ENCODE measurements at regions not wholly inside any gene's neighbourhood (a gene's known extent, or its start where the extent isn't known, plus 50 kb on each side); places are given as distances from the start of the nearest gene placed in this dataset.

- Histone ChIP-seq H3K4me3 (ENCODE audit: low read length) (no peak overlapping the region), H3K36me3 (ENCODE audit: control insufficient read depth, insufficient read depth, low read length) (no peaks in the 10 kb centered on the region), H3K27me3 (ENCODE audit: control insufficient read depth, insufficient read depth, low read length, poor library complexity, severe bottlenecking) (no peaks in the 10 kb centered on the region), H3K9me3 (ENCODE audit: control insufficient read depth, low read length) (no peaks in the 10 kb centered on the region), H3K9ac (ENCODE audit: extremely low read depth, low read length, poor library complexity, severe bottlenecking) (no peak overlapping the region), H3K27ac (ENCODE audit: low read depth, low read length) (no peak overlapping the region), H3K4me1 (ENCODE audit: control insufficient read depth, insufficient read depth, low read length) (no peaks in the 10 kb centered on the region)
- Mint-ChIP-seq H3K27me3 (ENCODE audit: insufficient read depth) (no peaks in the 10 kb centered on the region), H3K27ac (no peak overlapping the region), H3K36me3 (ENCODE audit: low read depth) (no peaks in the 10 kb centered on the region), H3K9me3 (no peaks in the 10 kb centered on the region), H3K4me1 (no peaks in the 10 kb centered on the region), H3K4me3 (no peak overlapping the region)
- no peak for DNase-seq
- WGBS, 2 experiments (ENCODE audit: insufficient coverage in 1 of 2, insufficient read length in 1 of 2) = 92 to 100% methylated on average over 2 to 3 of the region's 3 CpGs
- no peak for TF ChIP-seq CTCF (conservative IDR thresholded peaks at IDR 0.05)
Observed at GRCh38 chr13:105670179-105670990, 865.1 kb downstream of the EFNB2 start.

DNA sequence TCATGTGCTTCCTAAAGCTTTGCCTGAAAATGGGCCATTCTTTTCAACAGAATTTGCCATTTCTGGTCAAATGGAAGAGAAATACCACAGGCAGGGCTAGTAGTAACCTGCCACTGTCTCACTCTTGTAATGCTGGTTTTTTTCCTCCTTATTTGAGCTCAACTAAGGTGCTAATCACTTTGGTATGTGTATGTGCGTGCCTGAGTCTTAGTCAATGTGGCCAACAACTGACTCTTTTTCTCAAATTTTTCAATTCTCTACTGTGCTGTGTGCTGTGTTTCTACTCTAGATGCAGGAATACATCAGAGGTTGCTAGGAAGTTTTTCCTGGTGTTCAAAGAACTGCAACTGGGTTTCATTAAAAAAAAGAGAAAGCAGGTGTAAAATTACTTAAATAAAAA lies 870.2 kb downstream of the EFNB2 start:
- Mint-ChIP-seq H3K4me3 (no peak overlapping the region), H3K9me3 (no peaks in the 10 kb centered on the region), H3K36me3 (ENCODE audit: low read depth) (no peaks in the 10 kb centered on the region), H3K27ac (no peak overlapping the region), H3K4me1 (no peaks in the 10 kb centered on the region), H3K27me3 (ENCODE audit: insufficient read depth) (no peaks in the 10 kb centered on the region)
- no peak for TF ChIP-seq CTCF (conservative IDR thresholded peaks at IDR 0.05)
- no peak for DNase-seq
- Histone ChIP-seq H3K9ac (ENCODE audit: extremely low read depth, low read length, poor library complexity, severe bottlenecking) (no peak overlapping the region), H3K27ac (ENCODE audit: low read depth, low read length) (no peak overlapping the region), H3K36me3 (ENCODE audit: control insufficient read depth, insufficient read depth, low read length) (no peaks in the 10 kb centered on the region), H3K27me3 (ENCODE audit: control insufficient read depth, insufficient read depth, low read length, poor library complexity, severe bottlenecking) (no peaks in the 10 kb centered on the region), H3K4me3 (ENCODE audit: low read length) (no peak overlapping the region), H3K9me3 (ENCODE audit: control insufficient read depth, low read length) (no peaks in the 10 kb centered on the region), H3K4me1 (ENCODE audit: control insufficient read depth, insufficient read depth, low read length) (no peaks in the 10 kb centered on the region)
- 86% methylated on average over 1 of the region's 1 CpG; no CpG with 5 or more reads in 1 of the 2 experiments for WGBS, 2 experiments (ENCODE audit: insufficient coverage in 1 of 2, insufficient read length in 1 of 2)

DNA sequence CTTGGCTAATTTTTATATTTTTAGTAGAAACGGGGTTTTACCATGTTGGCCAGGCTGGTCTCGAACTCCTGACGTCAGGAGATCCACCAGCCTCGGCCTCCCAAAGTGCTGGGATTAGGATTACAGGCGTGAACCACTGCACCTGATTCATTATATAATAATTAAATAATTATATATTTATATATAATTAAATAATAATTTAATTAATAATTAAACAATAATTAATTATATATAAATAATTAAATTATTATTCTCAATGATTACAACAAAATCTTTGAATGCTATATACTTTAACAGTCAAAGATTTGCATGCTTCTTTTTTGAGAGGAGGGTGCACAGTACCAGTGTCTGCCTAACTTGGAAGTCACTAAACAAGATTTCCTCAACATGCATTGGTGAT lies 872.3 kb downstream of the EFNB2 start:
- Histone ChIP-seq H3K9ac (ENCODE audit: extremely low read depth, low read length, poor library complexity, severe bottlenecking) (no peak overlapping the region), H3K9me3 (ENCODE audit: control insufficient read depth, low read length) (no peaks in the 10 kb centered on the region), H3K4me3 (ENCODE audit: low read length) (no peak overlapping the region), H3K27ac (ENCODE audit: low read depth, low read length) (no peak overlapping the region), H3K36me3 (ENCODE audit: control insufficient read depth, insufficient read depth, low read length) (no peaks in the 10 kb centered on the region), H3K27me3 (ENCODE audit: control insufficient read depth, insufficient read depth, low read length, poor library complexity, severe bottlenecking) (no peaks in the 10 kb centered on the region), H3K4me1 (ENCODE audit: control insufficient read depth, insufficient read depth, low read length) (no peaks in the 10 kb centered on the region)
- no peak for TF ChIP-seq CTCF (conservative IDR thresholded peaks at IDR 0.05)
- Mint-ChIP-seq H3K9me3 (no peaks in the 10 kb centered on the region), H3K4me3 (no peak overlapping the region), H3K4me1 (no peaks in the 10 kb centered on the region), H3K27me3 (ENCODE audit: insufficient read depth) (no peaks in the 10 kb centered on the region), H3K36me3 (ENCODE audit: low read depth) (no peaks in the 10 kb centered on the region), H3K27ac (no peak overlapping the region)
- WGBS, 2 experiments (ENCODE audit: insufficient coverage in 1 of 2, insufficient read length in 1 of 2) = 91 to 100% methylated on average over 1 to 4 of the region's 5 CpGs
- no peak for DNase-seq

Measured in endodermal cell (in vitro differentiated cells).